Chondrocyte (in vitro differentiated cells): ENCODE measurements at regions not wholly inside any gene's neighbourhood (a gene's known extent, or its start where the extent isn't known, plus 50 kb on each side); places are given as distances from the start of the nearest gene placed in this dataset.

Experiments used
- DNase-seq: peaks from one replicate; pipeline ENCODE4 v3.0.0; 2021; ENCODE audit warnings: mixed read lengths, low spot score
- H3K27ac Mint-ChIP-seq: one replicate; pipeline ENCODE4 v1.8.0; 2021; ENCODE audit warnings: mild to moderate bottlenecking, moderate library complexity, mixed read lengths; ENCODE audit not compliant: unreplicated experiment
- H3K27me3 Mint-ChIP-seq: 2 replicates; pipeline ENCODE4 v1.8.0; 2021; ENCODE audit warnings: low read depth, mixed read lengths
- H3K36me3 Mint-ChIP-seq: 2 replicates; pipeline ENCODE4 v1.8.0; 2021; ENCODE audit warnings: low read depth, mixed read lengths
- H3K4me1 Mint-ChIP-seq: 2 replicates; pipeline ENCODE4 v1.8.0; 2021; ENCODE audit warnings: low read depth, mild to moderate bottlenecking, mixed read lengths
- H3K4me3 Mint-ChIP-seq: one replicate; pipeline ENCODE4 v1.8.0; 2021; ENCODE audit warnings: mild to moderate bottlenecking, moderate library complexity, mixed read lengths; ENCODE audit not compliant: unreplicated experiment
- H3K9me3 Mint-ChIP-seq: 2 replicates; pipeline ENCODE4 v1.8.0; 2021; ENCODE audit warnings: low read depth, mixed read lengths
- CTCF ChIP-seq: fragments of 200-600 bp; sonication (generic); IDR thresholded peaks from 2 replicates; pipeline ENCODE4 v1.5.0; 2021; ENCODE audit warnings: antibody characterized with exemption, mild to moderate bottlenecking, moderate library complexity

DNA sequence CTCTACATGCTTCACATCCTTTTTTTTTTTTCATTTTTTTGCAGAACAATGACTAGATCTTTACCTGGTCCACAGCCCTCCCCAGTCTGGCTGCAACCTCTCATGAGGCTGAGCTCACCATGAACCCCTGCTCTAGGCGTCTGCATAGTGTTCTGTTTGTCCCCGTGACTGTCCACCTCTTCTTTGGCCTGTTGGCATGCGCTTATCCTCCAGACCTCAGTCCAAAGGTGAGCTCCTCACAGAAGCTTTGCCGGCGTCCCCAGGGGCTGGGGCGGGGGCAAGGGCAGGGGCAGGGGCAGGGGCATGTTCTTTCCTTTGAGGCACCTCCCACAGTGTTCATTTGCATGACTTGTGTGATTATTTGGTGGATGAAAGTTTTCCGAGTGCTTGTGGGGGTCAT is 218.4 kb upstream of the ZNF32 start:
- TF ChIP-seq CTCF: no peak
- Mint-ChIP-seq H3K27me3 (no peaks in the 10 kb centered on the region), H3K4me1 (peaks cover 49% of the 10 kb centered on the region), H3K36me3 (no peaks in the 10 kb centered on the region), H3K9me3 (no peaks in the 10 kb centered on the region), H3K4me3 (no peak overlapping the region), H3K27ac (no peak overlapping the region)
- DNase-seq: no peak

- DNase-seq: no peak
- no peak overlapping the region for H3K4me3 Mint-ChIP-seq
- no peaks in the 10 kb centered on the region for H3K9me3 Mint-ChIP-seq
- no peak for TF ChIP-seq CTCF
- no peak overlapping the region for H3K27ac Mint-ChIP-seq
- H3K4me1 Mint-ChIP-seq: peaks cover 52% of the 10 kb centered on the region
- no peaks in the 10 kb centered on the region for H3K27me3 Mint-ChIP-seq
- H3K36me3 Mint-ChIP-seq: no peaks in the 10 kb centered on the region
Measured at GRCh38 chr10:43866712-43867111, 218.0 kb upstream of the ZNF32 start.

GRCh38 chr10:43865265-43866135 is 216.8 kb upstream of the ZNF32 start:
- Mint-ChIP-seq H3K4me1 (peaks cover 52% of the 10 kb centered on the region), H3K27me3 (no peaks in the 10 kb centered on the region), H3K27ac (no peak overlapping the region), H3K9me3 (no peaks in the 10 kb centered on the region), H3K36me3 (no peaks in the 10 kb centered on the region), H3K4me3 (no peak overlapping the region)
- no peak for TF ChIP-seq CTCF
- DNase-seq: no peak

DNA sequence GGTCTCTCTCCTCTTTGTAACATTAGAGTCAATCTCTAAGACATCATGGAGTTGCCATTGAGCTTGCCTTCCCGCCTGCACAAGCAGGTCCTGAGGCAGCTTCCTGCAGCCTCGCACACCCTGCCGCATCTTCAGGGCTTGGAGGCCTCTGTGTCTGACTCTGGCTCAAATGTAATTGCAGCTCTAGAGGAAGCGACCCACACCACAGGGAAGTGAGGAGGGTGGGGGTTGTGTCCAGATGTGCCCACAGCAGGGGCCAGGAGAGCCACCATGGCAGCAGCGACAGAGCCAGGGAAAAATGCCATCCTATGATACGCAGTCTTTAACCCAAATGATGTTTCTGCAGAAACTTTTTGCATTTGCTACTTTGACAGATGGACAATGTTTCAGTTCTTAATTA is 216.0 kb upstream of the ZNF32 start:
- no peaks in the 10 kb centered on the region for H3K36me3 Mint-ChIP-seq
- no peaks in the 10 kb centered on the region for H3K27me3 Mint-ChIP-seq
- peaks cover 52% of the 10 kb centered on the region for H3K4me1 Mint-ChIP-seq
- no peak for TF ChIP-seq CTCF
- no peaks in the 10 kb centered on the region for H3K9me3 Mint-ChIP-seq
- no peak overlapping the region for H3K4me3 Mint-ChIP-seq
- no peak for DNase-seq
- no peak overlapping the region for H3K27ac Mint-ChIP-seq

GRCh38 chr10:43863859-43864591 is 215.3 kb upstream of the ZNF32 start:
- peak overlapping the region; percentile 52 for H3K27ac Mint-ChIP-seq
- no peaks in the 10 kb centered on the region for H3K9me3 Mint-ChIP-seq
- no peaks in the 10 kb centered on the region for H3K36me3 Mint-ChIP-seq
- DNase-seq: no peak
- peaks cover 52% of the 10 kb centered on the region for H3K4me1 Mint-ChIP-seq
- no peaks in the 10 kb centered on the region for H3K27me3 Mint-ChIP-seq
- H3K4me3 Mint-ChIP-seq: no peak overlapping the region
- TF ChIP-seq CTCF: no peak
